K562 (cell line): ENCODE measurements at regions not wholly inside any gene's neighbourhood (a gene's known extent, or its start where the extent isn't known, plus 50 kb on each side); places are given as distances from the start of the nearest gene placed in this dataset.

Experiments
- BRD4 ChIP-seq: fragments of 200-600 bp; sonication (generic); IDR thresholded peaks from 2 replicates; pipeline ENCODE4 v1.6.1; 2017; ENCODE audit warnings: inconsistent platforms
- DACH1 ChIP-seq: fragments of 450-650 bp; IDR thresholded peaks from 2 replicates; pipeline ENCODE4 v1.6.1; 2018; ENCODE audit not compliant: partially characterized antibody
- ELF1 ChIP-seq: fragments of 200-800 bp; sonication (Bioruptor generic); IDR thresholded peaks from 2 replicates; pipeline ENCODE4 v1.6.1; 2016; ENCODE audit warnings: missing genetic modification characterization, missing compliant biosample characterization
- ESRRA ChIP-seq: fragments of 450-650 bp; IDR thresholded peaks from 2 replicates; pipeline ENCODE4 v1.6.1; 2014; ENCODE audit warnings: low read depth, mild to moderate bottlenecking, moderate library complexity, borderline replicate concordance
- ETS2 ChIP-seq: IDR thresholded peaks from 2 replicates; pipeline ENCODE4 v1.6.1; 2016; ENCODE audit warnings: borderline replicate concordance, missing genetic modification characterization, mild to moderate bottlenecking, moderate library complexity, missing compliant biosample characterization; ENCODE audit not compliant: poor library complexity, severe bottlenecking
- HNRNPH1 ChIP-seq: fragments of 200-400 bp; formaldehyde crosslinking; optimal IDR thresholded peaks from 2 replicates; pipeline ENCODE3; 2017; ENCODE audit warnings: low read depth, mild to moderate bottlenecking, low read length, moderate library complexity
- POLR2A ChIP-seq: fragments of 450-650 bp; conservative IDR thresholded peaks from 2 replicates; pipeline ENCODE4 v1.6.1; 2016
- RAD21 ChIP-seq, 2 experiments: fragments of 250-450 bp in 1 of 2; fragments of 450-650 bp in 1 of 2; sonication (Bioruptor Pico) in 1 of 2; formaldehyde crosslinking in 1 of 2; IDR thresholded peaks in 1 of 2; conservative IDR thresholded peaks in 1 of 2; 2 replicates each; pipeline versions ENCODE4 v1.4.0 to v1.8.0; 2020 to 2022; ENCODE audit warnings: mild to moderate bottlenecking in 2 of 2, moderate library complexity in 1 of 2
- SIRT6 ChIP-seq: IDR thresholded peaks from one replicate; pipeline ENCODE4 v1.6.1; 2012; ENCODE audit warnings: low read depth, mild to moderate bottlenecking, control low read depth, inconsistent platforms, low read length, moderate library complexity
- ZBTB1 ChIP-seq: sonication (generic); formaldehyde crosslinking; IDR thresholded peaks from 2 replicates; pipeline ENCODE4 v1.8.1; 2023; ENCODE audit warnings: missing genetic modification reagents, low read depth, mild to moderate bottlenecking, borderline replicate concordance
- ZFP1 ChIP-seq: fragments of 450-650 bp; formaldehyde crosslinking; IDR thresholded peaks from 2 replicates; pipeline ENCODE4 v1.4.0; 2020; ENCODE audit warnings: mild to moderate bottlenecking, mixed read lengths
- TF ChIP-seq, protein P1 (sequence below), 3 experiments: IDR thresholded peaks in 2 of 3; conservative IDR thresholded peaks in 1 of 3; 2 replicates each; pipeline ENCODE4 v1.5.1; 2011 to 2012; ENCODE audit warnings: low read length in 3 of 3, mild to moderate bottlenecking in 3 of 3, control low read depth in 2 of 3, improper control_type of control experiment in 1 of 3, inconsistent platforms in 1 of 3, low read depth in 1 of 3, mixed read lengths in 1 of 3, moderate library complexity in 1 of 3; ENCODE audit not compliant: insufficient read depth in 2 of 3
- TF ChIP-seq, protein P2 (sequence below): sonication (generic); formaldehyde crosslinking; IDR thresholded peaks from 2 replicates; pipeline ENCODE4 v1.8.1; 2023; ENCODE audit warnings: mild to moderate bottlenecking, missing genetic modification reagents

DNA sequence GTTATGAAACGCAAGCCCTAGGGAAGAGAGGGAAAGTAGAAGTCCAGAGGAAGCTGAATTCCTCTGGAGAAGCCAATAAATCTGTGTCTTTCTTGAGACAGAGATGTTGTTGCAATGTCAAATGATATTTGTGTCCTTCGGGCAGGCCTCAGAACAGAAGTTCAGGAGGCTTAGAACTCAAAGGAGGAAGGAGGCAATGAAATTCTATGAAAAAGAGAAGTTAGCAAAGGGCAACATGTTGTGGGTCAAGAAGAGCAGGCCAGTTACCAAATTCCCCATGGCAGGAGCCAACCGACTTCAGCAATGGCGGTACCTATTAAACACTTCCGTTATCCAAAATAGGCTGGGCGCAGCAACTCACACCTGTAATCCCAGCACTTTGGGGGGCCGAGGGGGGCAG is 109.0 kb upstream of the DHX40 start:
- no peak for TF ChIP-seq BRD4
- TF ChIP-seq, protein P1, sequence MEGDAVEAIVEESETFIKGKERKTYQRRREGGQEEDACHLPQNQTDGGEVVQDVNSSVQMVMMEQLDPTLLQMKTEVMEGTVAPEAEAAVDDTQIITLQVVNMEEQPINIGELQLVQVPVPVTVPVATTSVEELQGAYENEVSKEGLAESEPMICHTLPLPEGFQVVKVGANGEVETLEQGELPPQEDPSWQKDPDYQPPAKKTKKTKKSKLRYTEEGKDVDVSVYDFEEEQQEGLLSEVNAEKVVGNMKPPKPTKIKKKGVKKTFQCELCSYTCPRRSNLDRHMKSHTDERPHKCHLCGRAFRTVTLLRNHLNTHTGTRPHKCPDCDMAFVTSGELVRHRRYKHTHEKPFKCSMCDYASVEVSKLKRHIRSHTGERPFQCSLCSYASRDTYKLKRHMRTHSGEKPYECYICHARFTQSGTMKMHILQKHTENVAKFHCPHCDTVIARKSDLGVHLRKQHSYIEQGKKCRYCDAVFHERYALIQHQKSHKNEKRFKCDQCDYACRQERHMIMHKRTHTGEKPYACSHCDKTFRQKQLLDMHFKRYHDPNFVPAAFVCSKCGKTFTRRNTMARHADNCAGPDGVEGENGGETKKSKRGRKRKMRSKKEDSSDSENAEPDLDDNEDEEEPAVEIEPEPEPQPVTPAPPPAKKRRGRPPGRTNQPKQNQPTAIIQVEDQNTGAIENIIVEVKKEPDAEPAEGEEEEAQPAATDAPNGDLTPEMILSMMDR (IDR thresholded peaks at IDR 0.05 in 2 of 3, conservative IDR thresholded peaks at IDR 0.05 in 1 of 3; ENCODE audit: insufficient read depth in 2 of 3, low read depth in 1 of 3, low read length in 3 of 3): no peak
- no peak for TF ChIP-seq POLR2A
- no peak for TF ChIP-seq SIRT6
- no peak for TF ChIP-seq RAD21 (CRISPR knock-in tag; conservative IDR thresholded peaks at IDR 0.05 in 1 of 2, IDR thresholded peaks at IDR 0.05 in 1 of 2)
- no peak for TF ChIP-seq HNRNPH1
- no peak for TF ChIP-seq ELF1 (tag)
- TF ChIP-seq, protein P2, sequence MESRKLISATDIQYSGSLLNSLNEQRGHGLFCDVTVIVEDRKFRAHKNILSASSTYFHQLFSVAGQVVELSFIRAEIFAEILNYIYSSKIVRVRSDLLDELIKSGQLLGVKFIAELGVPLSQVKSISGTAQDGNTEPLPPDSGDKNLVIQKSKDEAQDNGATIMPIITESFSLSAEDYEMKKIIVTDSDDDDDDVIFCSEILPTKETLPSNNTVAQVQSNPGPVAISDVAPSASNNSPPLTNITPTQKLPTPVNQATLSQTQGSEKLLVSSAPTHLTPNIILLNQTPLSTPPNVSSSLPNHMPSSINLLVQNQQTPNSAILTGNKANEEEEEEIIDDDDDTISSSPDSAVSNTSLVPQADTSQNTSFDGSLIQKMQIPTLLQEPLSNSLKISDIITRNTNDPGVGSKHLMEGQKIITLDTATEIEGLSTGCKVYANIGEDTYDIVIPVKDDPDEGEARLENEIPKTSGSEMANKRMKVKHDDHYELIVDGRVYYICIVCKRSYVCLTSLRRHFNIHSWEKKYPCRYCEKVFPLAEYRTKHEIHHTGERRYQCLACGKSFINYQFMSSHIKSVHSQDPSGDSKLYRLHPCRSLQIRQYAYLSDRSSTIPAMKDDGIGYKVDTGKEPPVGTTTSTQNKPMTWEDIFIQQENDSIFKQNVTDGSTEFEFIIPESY (CRISPR knock-in tag): no peak
- TF ChIP-seq ZFP1: no peak
- no peak for TF ChIP-seq ESRRA
- no peak for TF ChIP-seq ZBTB1 (CRISPR knock-in tag)
- TF ChIP-seq DACH1: no peak
- no peak for TF ChIP-seq ETS2 (tag)
